Stimulated activated CD4-positive, alpha-beta T cell treated with anti-CD3 and anti-CD28 coated beads, Interleukin-2, amount 100 ng/mL, for 48 hours (primary cell): ENCODE measurements at regions not wholly inside any gene's neighbourhood (a gene's known extent, or its start where the extent isn't known, plus 50 kb on each side); places are given as distances from the start of the nearest gene placed in this dataset.
"Not testable (repeated sequence)": the region's sequence is repeated elsewhere in the genome, so short reads cannot be mapped to it uniquely, and the experiment has no call there.

Source experiments
- DNase-seq, 2 donors: peaks; one replicate each; pipeline ENCODE4 v3.0.0-alpha.2; 2020

DNA sequence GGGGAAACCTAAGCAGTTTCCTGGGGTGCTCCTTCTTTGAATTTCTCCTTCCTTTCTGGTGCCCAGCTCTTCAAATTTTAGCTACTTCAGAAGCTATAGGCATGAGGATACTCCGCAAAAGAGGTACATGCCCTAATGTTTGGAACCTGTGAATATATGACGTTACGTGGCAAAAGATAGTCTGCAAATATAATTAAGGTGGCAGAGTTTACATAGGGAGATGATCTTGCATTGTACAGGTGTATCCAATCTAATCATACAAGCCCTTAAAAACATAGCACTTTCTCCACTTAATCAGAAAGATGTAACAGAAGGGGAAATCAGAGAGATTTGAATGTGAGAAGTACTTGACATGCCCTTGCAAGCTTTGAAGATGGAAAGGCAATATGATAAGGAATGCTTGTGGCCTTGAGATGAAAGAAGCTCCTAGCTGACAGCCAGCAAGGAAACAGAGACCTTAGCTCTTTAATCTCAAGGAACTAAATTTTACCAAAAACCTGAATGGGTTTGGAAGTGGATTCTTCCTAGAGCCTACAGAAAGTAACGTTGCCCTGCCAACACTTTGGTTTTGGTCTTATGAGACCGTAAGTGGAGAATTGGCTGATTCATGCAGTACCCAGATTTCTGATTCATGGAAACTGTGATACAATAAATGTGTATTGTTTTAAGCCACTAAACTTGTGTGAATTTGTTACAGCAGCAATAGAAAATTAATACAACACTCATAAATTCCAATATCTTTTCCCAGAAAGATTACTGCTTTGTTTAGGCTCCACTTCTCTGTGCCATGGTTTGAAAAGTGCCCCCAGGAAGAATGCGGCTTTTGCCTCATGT, 268.4 kb downstream of the FAM170A start:
- no peak for DNase-seq

- DNase-seq, result no peak
These were observed 270.6 kb downstream of the FAM170A start for GRCh38 chr5:119899981-119900380.

GRCh38 chr5:119902593-119902992, 273.2 kb downstream of the FAM170A start:
- DNase-seq, result no peak

DNA sequence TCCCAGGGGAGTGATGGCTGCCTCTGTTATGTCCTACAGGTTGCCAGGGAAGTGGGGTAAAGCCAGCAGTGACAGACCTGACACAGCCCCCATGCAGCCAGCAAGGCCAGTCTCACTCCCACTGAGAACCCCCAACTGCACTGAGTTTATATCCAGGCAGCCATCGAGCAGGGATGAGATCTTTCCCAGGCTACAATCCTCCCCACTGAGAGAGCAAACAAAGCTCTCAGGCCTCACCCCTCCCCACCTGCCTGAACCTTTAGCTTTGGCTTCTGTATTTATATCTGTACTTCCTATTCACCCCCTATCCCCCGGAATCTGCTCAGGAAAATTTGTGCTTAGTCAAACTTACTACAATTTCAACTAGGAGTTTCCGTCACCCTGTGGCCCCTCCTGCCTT, 284.1 kb downstream of the FAM170A start:
- no peak for DNase-seq

DNA sequence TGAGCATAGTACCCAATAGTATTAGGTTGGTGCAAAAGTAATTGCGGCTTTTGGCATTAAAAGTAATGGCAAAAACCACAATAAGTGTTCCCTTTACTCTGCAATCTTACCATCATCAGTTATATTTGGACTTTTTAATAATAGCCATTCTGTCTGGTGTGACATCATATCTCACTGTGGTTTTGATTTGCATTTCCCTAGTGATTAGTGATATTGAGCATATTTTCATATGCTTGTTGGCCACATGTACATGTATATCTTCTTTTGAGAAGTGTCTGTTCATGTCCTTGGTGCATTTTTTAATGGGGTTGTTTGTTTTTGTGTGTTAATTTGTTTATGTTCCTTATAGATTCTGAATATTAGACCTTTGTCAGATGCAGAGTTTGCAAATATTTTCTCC, 289.9 kb downstream of the FAM170A start:
- no peak for DNase-seq

DNA sequence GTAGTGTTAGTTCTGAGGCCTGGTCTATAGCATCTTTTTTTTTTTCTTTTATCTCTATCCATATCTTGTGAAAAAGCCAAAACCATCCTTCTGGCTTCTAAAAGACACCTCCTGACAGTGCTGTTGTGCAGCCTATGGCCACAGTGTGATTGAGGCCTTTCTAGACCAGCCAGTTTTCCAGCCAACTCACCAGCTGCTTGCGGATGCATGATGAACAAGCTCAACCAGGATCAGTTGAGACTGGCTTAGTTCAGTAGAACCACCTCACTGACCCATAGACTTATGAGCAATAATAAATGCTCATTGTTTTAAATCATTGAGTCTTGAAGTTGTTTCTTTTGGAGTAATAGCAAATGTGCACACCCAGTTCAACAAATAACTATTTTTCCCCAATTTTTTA, 296.9 kb downstream of the FAM170A start:
- DNase-seq, result no peak

DNA sequence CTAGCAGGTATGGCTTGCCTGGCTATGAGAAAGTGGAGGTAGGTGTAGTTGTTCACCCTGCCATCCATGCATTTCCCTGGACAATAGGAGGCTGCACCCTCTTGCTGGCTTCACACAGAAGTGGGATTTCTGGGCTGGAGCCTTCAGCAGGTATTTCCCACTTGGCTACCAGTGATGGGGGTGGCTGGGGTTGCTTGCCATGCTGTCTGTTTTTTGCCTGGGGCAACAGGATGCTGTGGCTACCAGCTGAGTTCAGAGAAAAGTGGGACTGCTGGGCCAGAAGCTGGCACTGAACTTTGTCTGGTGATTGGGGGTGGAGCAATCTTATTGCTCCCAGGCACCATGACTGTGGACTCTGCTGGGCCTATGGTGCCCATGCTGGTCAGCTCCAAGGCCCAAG, 299.6 kb downstream of the FAM170A start:
- no peak for DNase-seq

DNA sequence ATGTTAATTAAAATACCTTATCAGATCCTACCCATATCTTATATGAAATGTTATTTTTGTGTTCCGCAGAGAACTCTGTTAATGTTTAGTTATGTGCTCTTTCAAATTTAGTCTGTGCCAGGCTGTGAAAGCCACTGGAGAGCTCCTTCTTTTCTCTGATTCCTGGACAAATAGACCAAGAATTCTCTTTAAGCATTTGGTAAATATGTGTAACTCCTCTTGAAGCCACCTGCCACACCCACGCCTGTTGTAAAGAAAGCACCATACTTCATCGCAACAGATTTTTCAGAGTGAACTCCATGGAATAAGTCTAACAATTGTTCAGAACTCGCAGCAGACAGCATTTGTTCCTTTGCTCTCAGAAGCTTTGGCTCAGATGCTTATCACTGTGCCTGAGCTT, 301.1 kb downstream of the FAM170A start:
- no peak for DNase-seq

- DNase-seq, result no peak
These were observed 313.8 kb downstream of the FAM170A start for GRCh38 chr5:119943148-119943547.

GRCh38 chr5:119945691-119946090, 316.3 kb downstream of the FAM170A start:
- no peak for DNase-seq

- DNase-seq, result no peak
These were observed 318.8 kb downstream of the FAM170A start for GRCh38 chr5:119948162-119948561.

DNA sequence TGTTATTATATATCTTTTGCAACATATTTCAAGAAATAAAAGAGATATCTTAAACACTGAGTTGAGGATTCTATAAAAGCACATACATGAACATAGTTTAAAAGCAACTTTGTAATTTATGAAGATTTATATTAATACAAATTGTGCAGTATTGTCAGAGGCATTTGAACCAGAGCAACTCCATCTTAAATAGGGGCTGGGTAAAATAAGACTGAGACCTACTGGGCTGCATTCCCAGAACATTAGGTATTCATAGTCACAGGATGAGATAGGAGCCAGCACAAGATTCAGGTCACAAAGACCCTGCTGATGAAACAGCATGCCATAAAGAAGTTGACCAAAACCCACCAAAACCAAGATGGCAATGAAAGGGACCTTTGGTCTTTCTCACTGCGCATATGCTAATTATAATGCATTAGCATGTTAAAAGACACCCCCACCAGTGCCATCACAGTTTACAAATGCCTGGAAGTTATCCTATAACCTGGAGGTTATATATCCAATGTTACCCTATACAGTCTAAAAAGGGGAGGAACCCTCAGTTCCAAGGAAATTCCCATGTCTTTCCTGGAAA, 320.2 kb downstream of the FAM170A start:
- no peak for DNase-seq

DNA sequence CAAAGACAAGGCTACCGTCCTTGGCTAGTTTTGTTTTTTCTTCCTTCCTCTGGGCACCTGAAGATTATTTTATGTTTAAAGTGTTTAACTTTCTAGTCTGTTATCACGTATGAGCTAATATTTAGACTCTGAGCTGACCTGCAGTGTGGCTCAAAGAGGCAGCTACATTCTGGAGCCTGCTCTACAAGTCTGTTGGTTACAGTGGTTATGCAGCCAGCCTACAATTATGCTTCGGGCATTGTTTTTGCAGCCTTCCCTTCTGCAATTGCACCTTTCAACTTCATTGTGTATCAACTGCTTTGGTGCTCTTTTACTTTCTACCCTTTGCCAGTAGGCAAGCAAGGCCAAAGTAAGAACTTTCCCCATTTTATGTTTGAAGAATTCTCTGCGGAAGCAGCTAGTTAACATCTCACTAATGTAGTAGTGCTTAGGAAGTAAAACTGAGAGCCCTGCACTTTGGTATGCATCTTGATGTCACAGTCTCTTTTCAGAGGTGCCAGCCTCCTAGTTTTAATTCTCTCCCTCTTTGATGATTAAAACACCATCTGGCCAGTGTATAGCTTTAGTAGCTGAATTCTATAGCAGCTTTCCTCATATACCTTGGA, 322.1 kb downstream of the FAM170A start:
- DNase-seq, result no peak

DNA sequence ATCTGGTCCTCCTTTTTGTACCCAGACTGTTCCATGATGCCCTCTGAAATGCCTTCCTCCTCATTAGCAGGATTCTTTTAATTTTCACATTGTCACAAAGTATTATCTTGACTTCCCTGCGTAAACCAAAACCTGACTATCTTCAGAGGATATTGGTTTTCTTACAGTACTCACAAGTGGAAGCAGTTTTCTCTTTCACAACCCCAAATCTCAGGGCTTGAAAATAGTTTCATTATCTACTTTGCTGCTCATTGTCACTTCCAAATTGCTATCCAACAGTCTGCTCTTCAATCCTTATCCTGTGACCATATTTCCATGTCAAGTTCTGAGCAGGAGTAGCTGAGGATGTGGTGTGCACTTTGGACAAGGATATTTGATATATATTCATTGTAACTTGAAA, 324.1 kb downstream of the FAM170A start:
- DNase-seq, result no peak

DNA sequence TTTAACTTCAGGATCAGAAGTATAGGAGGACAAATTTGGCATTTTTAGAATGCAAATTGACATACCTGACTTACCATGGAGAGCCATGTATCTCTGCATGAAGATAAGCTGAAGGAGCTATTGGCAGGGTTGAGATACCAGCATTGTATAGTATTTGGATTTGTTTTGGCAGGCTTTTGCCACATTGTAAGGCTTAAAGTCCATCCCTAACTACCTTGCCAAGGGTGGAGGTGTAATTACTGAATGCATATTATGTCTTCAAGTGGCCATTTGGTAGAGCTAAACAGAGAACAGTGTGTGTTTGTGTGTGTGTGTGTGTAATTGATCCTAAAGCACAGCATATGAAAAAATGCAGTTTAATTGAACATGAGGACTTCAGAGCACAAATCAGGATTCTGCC, 324.7 kb downstream of the FAM170A start:
- no peak for DNase-seq

GRCh38 chr5:119961993-119962392, 332.6 kb downstream of the FAM170A start:
- no peak for DNase-seq

DNA sequence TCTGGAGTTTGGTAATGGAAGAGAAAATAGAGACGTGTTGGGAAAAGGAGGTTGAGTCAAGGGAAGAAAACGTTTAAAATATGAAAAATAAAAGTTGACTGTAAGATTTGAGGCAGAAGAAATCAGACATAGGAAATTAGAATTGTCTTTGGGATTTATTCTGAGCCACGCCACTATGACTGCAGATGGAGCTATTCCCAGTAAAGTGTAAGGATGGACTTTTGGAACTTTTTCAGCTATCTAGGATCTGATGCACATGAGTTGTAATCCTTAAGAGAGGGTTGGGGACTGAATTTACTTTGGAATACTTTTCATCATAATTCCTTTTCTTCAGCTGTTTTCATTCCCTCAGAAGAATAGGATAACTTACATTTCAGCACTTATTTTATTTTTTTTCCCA, 336.7 kb downstream of the FAM170A start:
- DNase-seq, result no peak

DNA sequence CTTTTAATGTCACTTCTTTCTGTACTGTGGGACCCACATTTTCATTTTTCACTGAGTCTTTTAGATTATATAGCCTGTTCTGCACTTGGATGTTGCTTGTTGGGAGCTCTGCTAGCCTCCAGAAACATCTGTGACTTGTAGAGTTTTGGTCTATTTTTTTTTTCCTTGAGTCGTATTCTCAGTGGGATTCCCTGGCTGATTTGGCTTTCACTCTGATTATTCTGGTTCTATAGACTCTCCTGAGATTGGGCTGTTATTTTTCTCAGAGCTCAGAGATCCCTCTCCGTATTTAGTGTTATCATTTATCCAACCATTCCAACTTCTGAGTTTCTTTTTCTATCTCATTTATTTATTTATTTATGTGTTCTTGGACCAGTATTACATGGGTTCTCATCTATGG, 339.3 kb downstream of the FAM170A start:
- no peak for DNase-seq

- DNase-seq, result not testable (repeated sequence)
These were observed 357.7 kb downstream of the FAM170A start for GRCh38 chr5:119987077-119987476.

DNA sequence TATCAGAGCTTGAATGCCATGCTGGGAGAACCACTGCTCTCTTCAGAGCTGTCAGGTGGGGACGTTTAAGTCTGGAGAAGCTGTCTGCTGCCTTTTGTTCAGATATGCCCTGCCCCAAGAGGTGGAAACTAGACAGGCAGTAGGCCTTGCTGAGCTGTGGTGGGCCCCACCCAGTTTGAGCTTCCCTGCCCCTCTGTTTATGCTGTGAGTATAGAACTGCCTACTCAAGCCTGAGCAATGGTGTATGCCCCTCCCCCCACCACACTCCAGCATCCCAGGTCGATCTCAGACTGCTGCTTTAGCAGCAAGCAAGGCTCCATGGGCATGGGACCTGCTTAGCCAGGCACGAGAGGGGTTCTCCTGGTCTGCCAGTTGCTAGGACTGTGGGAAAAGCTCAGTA, 362.3 kb downstream of the FAM170A start:
- no peak for DNase-seq

DNA sequence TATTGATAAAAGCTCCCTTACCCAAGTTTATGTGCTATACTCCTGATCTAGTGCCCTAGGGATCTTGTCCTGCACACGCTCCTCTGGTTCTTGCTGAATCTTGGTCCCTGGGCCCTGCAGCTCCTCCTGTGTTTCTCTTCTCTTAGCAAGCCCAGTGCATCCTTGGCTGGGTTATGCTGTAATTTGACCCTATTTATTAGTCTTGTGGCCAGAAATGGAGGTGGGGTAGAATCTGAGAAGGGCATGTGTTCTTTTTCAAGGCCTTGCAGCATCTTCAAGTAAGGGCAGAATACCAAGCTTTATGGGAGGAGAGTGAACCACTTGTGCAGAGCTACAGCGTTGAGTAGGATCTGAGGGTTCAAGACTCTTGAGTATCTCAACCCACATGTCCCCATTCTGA, 366.8 kb downstream of the FAM170A start:
- no peak for DNase-seq

- DNase-seq, result no peak
These were observed 378.2 kb downstream of the FAM170A start for GRCh38 chr5:120007598-120007997.

- no peak for DNase-seq
These were observed 383.1 kb downstream of the FAM170A start for GRCh38 chr5:120012431-120012830.

GRCh38 chr5:120014535-120014934, 385.2 kb downstream of the FAM170A start:
- no peak for DNase-seq
